NCI-H1417 treated with DMSO at 0.1 percent for 48 hours (cell line): ENCODE measurements at regions not wholly inside any gene's neighbourhood (a gene's known extent, or its start where the extent isn't known, plus 50 kb on each side); places are given as distances from the start of the nearest gene placed in this dataset.

ENCODE experiments used
- DNase-seq: peaks from one replicate; lab custom pipeline; 2025; lab: John Stamatoyannopoulos, UW

DNA sequence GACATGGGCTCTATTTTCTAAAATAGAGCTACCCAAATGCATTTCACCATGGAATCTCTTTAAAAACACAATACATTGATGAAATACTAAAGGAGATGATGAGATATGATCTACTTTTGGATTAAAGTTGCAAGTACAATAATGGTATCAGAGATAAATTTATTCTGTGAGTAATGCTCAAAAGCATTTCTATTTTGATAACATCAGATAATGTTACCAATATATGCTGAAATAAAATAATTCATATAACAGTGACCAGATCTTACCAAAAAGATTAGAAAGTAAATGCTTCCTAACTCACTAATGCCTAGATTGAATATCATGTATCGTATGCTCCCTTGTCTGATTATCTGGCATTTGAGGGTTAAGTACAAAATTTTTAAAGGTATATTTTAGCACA lies 761.8 kb upstream of the ZNF608 start:
- no peak for DNase-seq

DNA sequence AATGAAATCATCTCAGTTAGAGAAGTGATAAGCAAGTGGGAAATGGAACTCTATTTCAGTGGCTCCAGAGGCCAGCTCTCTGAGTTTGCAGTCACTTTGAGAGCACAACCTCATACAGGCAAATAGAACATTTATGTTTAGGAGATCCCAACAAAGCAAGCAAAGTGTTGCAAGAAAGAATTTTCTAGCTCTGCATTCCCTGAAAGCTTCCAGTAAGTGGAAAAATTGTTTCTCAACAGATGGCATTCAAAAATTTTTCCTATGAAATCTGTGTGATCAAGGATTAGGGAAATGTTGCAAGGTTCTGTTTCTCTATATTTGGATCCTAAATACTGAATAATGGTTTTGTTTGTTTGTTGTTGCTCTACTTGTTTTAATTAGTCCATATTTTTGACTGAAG lies 764.2 kb upstream of the ZNF608 start:
- no peak for DNase-seq

DNA sequence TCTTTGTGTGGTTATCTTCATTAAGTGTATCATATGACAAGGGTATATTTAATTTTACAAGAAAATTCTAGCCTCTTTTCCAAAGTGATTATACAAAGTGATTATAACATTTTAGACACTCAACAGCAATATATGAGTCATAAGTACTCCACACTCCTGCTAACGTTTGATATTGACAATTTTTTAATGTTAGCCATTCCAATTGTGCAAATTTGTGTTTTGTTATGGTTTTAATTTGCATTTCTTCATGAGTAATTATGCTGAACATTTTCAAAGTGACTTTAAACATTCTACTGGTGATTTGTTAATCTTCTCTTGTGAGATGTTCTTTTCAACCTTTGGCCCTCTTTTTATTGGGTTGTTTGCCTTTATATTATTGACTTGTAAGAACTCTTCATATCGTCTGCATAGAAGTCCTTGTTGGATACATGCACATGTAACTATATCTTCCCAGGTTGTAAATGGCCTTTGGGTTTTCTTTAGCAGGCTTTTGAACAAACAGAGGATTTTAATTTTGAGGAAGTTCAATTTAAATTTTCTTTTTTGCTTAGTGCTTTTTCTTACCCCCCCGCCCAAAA lies 771.6 kb upstream of the ZNF608 start:
- no peak for DNase-seq

DNA sequence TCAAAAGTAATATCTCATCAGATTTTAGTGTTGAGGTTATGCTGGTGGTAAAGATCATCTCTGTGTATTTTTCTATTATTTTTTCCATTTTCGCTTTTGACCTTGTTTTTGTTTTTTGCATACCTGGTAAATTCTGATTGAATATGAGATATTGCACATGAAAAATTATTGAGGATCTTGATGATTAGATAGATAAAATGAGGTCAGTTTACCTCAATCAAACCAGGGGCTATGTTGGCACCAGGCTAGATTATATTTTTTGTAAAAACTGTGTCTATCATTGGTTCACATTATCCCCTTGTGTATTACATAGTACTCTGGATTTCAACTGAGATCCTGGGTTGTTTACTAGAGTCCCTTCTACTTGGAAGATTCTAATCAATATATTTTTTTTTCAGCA lies 774.9 kb upstream of the ZNF608 start:
- DNase-seq = no peak

DNA sequence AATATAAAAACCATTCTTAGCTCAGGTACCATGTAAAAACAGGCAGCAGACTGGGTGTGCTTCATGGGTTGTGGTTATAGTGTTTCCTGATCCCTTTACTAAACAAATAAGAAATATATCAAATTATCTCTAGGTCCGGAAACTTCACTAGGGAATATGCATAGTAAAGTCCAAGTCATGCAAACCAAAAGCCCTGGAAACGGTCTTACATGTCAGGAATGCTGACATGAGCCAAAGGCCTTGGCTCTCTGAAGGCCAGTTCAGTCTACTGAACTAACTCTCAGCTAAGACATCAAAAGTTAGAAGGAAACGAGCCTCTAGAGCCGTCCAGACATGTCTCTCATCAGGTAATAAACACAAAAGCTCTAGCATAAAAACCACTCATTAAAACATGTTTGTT lies 778.9 kb upstream of the ZNF608 start:
- DNase-seq = no peak

DNA sequence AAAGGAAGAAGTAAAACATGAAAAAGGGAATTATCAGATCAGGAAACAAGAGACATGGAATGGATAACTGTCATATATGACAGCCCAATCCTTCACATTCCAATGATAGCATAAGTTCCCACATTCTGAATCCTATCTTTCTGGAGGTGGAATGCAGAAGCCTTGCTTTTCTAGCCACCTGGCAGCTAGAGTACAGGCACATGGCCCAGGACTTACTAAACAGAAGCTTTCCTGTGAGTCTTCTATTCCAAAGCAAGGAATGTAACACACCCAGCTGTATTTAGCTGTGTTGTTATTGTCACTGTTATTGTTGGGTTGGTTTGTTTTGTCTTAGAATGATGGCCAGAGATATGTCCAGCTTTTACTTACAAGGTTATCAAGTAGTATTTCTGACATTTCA lies 780.5 kb upstream of the ZNF608 start:
- DNase-seq = no peak

DNA sequence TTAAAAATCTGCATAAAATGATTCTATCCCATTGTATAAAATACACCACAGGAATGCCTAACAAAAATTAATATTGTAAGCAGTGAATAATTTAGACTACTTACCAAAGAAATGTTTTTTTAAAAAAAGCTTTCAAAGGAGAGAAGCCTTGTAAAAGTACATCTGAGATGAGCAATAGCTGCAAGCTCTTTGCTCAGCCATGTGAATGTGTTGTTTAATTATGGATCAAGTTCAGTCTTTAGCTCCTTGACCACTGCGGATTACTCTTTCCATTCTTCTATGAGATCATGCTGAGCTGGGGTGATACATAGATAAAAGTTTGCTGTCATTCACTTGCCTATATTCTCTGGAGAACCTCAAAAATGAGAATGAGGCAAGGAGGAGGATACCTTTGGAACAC lies 782.4 kb upstream of the ZNF608 start:
- DNase-seq = no peak

DNA sequence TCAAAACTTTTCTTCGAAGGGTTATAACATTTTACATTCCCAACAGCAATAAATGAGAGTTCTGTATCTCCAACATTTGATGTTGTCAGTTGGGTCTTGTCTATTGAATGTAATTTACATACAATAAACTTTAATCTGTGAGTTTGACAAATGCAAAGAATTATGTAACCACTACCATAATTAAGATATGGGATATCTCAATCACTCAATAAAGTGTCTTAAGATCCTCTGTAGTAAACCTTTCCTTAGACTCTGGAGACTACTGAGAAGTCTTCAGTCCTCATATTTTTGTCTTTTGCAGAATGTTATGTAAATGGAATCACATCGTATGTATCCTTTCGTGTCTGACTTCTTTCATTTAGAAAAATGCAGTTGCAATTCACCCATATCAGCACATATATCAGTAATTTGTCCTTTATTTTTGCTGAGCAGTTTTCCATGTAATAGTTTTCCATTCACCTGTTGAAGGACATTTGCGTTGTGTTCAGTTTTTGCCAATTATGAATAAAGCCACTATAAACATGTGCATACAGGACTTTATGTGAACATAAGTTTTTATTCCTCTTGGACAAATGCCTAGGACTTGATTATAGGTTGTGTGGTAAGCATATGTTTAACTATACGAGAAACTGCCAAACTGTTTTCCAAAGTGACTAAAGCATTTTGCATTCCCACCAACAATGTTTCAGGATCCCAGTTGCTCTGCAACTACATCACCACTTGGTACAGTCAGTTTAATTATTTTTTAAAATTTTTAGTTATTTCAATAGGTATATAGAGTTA lies 784.6 kb upstream of the ZNF608 start:
- DNase-seq = no peak

DNA sequence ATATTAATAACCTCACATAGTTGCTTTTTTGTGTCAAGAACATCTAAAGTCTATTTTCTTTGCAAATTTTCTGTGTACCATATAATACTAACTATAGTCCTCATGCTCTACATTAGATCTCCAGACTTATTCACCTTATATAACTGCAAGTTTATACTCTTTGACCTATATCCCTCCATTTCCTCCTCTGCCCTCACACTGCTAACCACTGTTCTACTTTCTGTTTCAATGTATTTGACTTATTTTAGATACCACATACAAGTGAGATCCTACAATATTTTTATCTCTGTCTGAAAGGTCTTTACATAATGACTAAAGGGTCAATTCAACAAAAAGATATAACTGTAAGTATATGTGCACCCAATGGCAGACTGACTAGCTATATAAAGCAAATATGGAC lies 789.7 kb upstream of the ZNF608 start:
- no peak for DNase-seq

DNA sequence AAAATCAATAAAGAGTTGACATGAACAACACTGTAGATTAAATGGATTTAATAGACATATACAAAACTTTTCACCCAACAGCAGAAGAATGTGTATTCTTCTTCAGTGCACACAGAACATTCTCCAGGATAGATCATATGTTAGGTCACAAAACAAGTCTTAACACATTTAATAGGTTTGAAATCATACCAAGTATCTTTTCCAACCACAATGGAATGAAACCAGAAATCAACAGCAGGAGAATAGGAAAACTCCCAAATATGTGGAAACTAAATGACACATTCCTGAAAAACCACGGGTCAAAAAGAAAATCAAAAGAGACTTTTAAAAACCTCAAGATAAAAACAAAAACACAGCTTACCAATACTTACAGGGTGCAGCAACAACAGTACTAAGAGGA lies 790.1 kb upstream of the ZNF608 start:
- no peak for DNase-seq

DNA sequence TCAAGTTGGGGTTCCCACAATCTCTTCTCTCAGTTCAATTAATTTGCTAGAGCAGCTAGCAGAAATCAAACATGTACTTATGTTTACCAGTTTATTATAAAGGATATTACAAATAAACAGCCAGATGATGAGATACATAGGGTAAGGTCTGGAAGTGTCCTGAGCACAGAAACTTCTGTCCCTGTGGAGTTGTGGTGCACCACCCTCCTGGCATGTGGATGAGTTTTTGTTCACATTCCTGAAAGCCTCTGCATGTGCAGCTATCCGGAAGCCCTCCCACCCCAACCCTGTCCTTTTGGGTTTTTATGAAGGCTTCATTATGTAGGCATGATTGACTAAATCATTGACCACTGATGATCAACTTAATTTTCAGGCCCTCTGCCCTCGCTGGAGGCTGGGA lies 791.2 kb upstream of the ZNF608 start:
- no peak for DNase-seq

DNA sequence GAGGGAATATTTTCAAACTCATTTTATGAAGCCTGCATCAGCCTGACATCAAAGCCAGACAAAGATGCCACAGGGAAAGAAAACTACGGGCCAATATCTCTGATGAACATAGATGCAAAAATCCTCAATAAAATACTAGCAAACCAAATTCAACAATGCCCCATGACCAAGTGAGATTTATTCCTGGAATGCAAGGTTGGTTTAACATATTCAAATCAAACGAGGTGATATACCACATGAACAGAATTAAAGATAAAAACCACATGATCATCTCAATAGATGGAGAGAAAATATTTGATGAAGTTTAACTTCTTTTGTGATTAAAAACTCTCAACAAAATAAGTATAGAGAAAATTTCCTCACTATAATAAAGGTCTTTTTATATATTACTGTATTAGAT lies 792.0 kb upstream of the ZNF608 start:
- no peak for DNase-seq

DNA sequence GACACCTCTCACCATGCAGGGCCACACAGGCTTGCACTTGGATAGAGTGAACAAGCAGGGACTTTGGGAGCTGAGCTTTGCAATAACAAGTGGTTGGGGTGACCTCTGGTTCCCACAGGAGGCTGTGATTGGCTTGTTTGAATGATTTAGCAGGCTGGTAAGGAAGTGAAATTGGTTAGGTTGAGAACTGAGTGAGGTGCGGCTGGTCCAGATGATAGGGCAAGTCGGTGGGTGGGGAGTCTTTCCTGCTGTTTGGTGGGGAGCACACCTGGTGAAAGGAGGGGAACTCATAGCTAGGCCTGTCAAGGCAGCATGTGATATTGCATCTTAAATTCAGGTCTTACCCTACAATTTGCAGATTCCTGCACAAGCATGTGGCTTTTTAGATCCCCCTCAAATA lies 794.6 kb upstream of the ZNF608 start:
- no peak for DNase-seq

DNA sequence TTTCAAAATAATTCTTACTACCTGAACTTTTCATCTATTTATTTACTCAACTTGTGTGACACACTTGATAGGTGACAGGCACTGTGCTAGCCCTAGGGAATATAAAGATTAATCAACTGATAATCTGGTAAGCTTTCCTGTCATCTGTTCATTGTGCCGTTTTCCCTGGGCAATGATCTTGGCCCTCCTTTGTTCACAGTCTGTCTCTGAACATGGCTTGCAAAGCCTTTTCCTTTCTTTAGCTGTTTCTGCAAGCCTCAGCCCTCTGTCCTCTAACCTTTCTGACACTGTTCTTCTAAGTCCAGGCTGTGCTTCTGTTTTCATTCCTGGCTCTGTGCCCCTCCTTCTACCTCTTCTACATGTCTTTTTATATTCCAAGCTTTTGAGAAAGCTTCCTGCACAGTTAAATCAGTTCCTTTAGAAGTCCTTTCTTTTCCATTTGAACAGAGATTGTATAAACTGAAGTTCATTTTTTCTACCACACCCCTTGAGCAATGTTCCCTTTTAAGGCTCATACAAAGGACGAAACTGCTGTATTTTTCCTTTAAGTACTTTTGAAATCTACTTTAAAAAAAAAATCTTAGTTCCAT lies 803.0 kb upstream of the ZNF608 start:
- DNase-seq = no peak

DNA sequence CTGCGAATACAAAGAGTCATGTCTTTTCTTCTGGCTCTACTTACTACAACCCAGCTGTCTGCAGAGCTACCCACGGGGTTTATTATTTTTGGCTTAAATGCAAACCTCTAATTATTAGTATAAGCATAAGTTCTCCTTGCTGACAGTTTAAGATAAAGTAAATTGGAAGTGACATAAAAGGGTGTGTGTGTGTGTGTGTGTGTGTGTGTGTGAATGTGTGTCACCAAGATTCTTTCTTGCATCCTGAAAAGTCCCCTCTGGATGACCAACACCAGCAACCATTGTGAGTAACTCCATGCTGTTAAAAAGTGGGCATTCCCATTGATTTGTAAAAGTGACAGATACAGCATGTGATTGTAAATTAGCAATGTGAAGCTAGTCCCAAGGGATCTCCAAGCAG lies 803.8 kb upstream of the ZNF608 start:
- no peak for DNase-seq

DNA sequence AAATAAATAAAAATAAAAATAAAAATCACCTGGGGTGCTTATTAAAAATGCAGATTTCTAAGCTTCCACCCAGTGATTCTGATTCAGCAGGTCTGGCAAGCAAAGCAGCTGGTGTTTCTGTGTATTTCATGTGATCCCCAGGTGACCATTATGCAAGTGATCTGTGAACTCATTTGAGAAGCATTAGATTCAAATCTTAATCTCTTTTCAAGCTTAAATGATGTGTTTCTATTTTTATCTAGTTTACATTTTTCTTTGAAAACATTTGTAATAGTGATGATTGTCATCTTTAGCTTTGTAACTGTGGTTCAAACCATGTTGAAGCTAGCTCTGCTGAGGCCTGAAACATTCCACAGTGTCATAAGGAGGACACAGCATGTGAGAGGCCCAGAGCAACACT lies 804.8 kb upstream of the ZNF608 start:
- no peak for DNase-seq

DNA sequence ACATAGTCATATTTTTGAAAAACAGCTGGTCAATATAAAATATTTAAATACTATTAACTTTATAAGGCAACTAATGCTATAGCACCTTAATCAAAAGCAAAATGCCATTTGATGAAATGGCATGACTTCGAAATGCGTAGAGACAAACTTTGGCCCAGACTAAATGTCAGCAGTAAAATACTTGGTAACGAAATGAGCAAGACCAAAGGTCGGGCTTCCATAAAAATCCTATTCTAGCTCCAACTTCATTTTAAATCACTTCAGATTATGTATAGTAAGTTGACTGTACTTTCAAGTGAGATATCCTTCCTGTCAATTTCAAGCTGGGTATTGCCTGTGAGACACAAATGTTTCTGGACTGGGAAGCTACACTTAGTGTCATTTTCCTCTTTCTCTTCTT lies 805.4 kb upstream of the ZNF608 start:
- DNase-seq = no peak

DNA sequence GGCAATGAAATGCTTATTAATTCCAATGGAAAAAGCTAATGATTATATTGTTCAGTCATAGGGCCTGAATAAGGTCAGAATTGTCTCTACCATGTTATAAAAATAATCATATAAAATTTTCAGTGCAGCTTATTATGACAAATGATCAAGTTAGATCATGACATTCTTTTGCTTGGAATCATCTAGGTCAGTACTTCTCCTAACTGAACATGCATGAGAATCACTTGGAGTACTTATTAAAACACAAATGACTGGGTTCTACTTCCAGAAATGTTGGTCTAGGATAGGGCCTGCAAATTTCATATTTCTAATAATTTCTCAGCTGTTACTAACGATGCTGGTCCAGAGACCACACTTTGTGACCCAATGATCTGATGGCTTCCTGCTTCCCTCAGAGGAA lies 806.0 kb upstream of the ZNF608 start:
- DNase-seq = no peak

DNA sequence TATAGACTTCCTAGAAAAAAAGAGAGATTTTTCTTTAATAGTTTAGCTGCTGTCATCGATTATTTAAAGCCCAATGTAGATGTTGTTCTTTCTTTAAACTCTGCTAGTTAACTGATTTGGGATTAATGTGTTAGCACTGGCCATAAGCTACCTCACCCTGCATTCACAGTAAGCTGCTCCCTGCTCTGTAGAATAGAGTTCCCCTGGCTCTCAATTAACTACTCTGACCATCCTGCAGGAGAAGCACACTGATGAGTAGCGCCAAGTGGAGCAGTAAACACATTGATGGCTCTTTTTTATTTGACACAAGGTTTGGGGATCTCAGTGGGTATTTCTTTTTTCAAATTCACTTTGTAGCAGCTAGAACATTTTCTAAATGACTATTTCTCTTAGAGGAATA lies 807.9 kb upstream of the ZNF608 start:
- no peak for DNase-seq

DNA sequence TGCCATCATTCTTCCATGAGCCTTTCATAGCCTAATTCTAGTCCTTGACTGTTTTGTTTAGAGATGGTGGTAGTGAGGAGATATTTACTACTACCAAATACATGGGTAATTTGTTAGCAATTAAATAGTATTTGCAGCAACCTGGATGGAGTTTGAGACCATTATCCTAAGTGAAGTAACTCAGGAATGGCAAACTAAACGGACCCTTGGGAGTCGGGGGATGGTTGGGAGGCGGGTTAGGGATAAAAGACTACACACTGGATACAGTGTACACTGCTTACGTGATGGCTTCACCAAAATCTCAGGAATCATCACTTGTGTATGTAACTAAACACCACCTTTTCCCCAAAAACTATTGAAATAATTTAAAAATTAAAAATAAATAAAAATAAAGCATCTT lies 809.2 kb upstream of the ZNF608 start:
- no peak for DNase-seq

DNA sequence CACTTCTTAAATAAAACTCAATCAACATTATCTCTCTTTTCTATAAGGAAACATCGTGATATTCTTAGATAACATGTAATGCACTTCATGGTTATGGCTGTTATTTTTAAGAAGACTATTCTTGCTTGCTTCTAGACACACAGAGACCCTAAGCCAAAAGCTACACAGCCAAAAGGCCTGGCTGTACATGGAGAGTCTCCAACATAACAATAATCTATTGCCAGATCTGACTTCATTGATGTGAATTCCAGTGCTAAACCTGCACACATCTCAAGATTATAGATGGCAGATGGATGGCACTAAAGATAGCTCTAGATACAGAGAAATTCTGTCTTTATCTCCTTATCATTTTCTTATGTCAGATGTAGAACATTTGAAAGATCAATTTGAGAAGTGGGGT lies 811.6 kb upstream of the ZNF608 start:
- no peak for DNase-seq

DNA sequence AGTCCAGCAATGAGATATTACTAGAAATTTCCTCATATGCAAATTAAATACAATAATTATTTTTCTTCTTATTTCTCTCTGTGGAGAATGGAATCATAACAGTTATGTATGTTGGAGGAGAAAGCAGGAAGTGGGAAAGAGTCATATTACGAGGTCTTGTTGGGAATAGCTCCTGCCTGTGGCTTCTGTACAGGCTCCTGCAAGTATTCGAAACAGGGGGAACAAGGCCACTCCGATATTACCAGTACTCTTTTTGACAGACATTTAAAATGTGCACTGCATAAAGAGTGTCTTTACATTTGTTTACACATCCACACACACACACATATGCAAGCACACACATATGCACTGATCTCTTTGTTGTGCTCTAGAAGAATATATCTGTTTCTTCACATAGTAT lies 812.0 kb upstream of the ZNF608 start:
- no peak for DNase-seq

DNA sequence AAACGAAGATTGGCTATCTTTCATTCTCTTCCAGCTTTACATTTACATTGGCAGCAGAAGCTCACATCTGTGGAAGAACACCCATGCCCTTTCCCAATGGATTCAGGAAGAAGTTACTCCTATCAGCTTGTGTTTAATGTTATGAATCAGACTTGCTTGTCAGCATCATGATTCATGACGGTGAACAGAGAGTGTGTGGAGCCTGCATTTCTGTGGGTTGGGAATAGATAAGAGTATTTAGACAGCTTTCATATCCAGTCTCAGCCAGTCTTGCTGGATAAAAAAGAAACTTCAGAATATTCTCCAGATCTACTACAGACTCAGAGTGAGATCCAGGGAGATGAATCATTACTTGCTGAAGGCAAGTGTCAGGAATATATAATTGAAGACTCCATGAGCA lies 812.9 kb upstream of the ZNF608 start:
- DNase-seq = no peak
